GM23248 (cell line): ENCODE measurements at regions not wholly inside any gene's neighbourhood (a gene's known extent, or its start where the extent isn't known, plus 50 kb on each side); places are given as distances from the start of the nearest gene placed in this dataset.

ENCODE experiments used
- EZH2 ChIP-seq: fragments of 200-600 bp; sonication (generic); IDR thresholded peaks from 2 replicates; pipeline ENCODE4 v1.6.1; 2018; ENCODE audit warnings: antibody characterized with exemption, mild to moderate bottlenecking; ENCODE audit not compliant: insufficient read depth, poor library complexity, severe bottlenecking
- EZH2phosphoT487 ChIP-seq: fragments of 200-600 bp; sonication (generic); IDR thresholded peaks from 2 replicates; pipeline ENCODE4 v1.6.1; 2018; ENCODE audit warnings: antibody characterized with exemption, moderate library complexity, mild to moderate bottlenecking, low read depth; ENCODE audit not compliant: insufficient read depth

DNA sequence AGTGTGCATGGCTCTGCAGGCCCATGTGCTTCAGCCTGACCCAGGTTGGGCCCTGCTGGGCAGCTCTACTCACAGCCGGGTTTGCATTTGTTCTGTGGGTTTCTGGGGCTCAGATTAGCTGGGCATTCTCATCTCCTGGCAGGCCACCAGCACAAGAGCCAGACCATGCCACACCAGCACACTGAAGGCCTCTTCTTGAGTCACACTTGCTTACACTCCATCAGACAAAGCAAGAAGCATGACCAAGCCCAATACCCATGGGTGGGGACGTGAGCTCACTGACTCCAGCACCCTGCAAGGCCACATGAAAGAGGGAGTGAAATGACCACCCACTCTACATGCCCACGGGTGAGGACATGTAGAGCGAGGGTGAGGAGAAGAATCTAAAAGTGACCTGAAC, 257.8 kb upstream of the PPP2R2D start:
- no peak for TF ChIP-seq EZH2
- TF ChIP-seq EZH2phosphoT487 = no peak
